Left renal cortex interstitium (tissue), 4 donors: ENCODE measurements at regions not wholly inside any gene's neighbourhood (a gene's known extent, or its start where the extent isn't known, plus 50 kb on each side); places are given as distances from the start of the nearest gene placed in this dataset.

Experiments used
- DNase-seq, 4 donors: peaks; one replicate each; pipeline ENCODE4 v3.0.0-alpha.2; 2013; ENCODE audit warnings: low read depth in 4 of 4, low spot score in 2 of 4, missing footprints in 1 of 4

DNA sequence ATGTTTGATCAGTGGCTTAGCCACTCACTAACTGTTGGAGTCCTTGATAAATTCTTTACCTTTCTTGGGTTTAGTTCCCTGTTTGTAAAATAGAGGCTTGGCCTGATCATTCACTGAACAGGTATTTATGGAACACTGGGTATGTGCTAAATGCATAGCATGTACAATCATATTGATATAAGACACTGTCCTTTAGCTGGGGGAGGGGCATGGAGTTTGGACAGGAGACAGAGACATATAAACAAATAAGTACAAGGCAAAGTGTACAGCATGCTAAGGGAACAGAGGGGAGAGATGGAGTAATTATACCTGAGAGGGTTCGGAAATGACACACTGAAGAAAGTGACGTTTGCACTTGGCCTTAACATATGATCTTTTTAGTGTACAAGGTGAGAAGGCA, 124.3 kb upstream of the CACNA1E start:
- no peak for DNase-seq

DNA sequence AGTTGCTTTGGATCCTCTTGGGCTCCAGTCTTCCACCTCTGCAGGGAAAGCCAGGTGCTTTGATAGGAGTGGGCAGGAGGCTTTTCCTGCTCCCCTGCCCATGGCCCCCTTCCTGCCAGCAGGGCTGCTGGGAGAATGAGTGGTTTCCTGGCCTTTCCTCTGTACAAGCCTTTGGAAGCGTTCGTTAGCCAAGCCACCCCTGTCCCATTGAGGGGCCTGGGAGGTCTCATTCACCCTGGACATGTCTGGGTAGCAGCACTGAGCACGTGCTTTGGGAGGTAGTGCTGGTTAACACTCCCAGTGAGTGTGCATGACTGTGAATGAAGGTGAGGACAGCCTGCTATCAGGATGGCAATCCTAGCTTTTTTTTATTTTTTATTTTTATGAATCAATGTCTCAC, 118.5 kb upstream of the CACNA1E start:
- no peak for DNase-seq

DNA sequence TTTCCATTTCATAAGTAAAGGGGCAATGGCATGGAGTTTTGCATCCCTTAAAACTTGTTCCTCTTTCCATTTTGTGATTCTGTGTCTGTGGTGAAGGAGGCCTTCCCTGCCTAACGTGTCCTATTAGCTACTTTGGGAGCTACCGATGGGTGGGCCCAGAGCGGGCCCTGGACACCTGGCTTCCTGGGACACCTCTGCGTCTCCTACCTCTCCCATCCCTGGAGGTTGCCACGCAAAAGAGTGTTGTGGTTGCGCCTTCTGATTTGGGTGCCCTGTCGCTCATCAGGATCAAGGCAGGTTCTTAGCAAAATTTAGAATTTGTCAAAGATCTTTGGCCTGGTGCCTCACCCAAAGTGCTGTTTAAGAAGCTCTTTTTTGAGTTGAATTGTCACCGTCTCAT, 116.4 kb upstream of the CACNA1E start:
- DNase-seq, result no peak

DNA sequence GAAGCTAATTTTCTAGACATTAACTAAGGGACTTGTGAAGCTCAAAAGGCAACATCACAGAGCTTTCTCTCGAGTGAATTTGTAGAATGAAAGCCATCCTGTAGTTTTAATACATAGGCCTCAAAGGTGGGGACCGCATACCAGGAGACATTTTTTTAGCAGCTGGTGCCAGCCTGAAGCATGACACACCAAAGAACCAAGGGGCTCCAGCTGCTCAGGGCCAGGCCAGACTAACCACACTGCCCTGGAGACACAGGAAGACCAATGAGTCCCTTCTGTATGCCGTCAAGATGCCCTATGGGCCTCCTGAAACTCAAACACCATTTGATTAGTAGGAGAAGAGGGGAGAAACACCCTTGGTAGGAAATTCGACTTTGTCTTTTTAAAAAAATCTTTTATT, 113.9 kb upstream of the CACNA1E start:
- DNase-seq, result no peak

DNA sequence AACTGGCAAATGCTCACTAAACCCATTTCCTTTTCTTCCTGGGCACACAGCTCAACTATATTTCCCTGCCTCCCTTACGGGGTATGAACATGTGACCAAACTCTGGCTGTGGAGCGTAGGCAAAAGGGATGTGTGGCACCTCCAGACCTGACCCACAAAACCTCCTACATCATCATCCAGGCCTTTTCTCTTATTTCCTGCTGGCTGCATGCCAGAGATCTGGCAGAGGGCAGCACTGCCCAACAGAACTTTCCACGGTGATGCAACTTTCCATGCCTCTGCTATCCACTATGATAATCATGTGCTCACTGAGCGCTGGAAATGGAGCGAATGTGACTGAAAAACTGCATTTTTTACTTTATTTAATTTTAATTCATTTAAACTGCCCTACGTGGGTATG, 99.6 kb upstream of the CACNA1E start:
- DNase-seq, result no peak

DNA sequence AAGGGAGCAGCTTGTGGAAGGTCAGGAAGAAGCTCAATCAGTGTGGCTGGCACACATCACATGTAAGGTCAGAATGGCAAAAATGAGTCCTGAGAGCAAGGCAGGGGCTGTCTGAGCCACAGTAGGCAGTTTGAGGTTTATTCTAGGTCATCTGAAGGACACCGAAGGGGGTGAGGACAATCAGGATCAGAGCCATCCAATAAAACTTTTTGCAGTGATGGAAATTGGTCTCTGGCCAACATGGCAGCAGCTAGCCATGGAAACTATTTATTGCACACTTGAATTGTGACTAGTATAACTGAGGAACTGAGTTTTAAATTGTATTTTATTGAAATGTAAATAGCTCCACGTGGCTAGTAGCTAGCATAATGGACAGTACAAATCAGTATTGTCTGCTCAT, 97.0 kb upstream of the CACNA1E start:
- DNase-seq, result no peak

DNA sequence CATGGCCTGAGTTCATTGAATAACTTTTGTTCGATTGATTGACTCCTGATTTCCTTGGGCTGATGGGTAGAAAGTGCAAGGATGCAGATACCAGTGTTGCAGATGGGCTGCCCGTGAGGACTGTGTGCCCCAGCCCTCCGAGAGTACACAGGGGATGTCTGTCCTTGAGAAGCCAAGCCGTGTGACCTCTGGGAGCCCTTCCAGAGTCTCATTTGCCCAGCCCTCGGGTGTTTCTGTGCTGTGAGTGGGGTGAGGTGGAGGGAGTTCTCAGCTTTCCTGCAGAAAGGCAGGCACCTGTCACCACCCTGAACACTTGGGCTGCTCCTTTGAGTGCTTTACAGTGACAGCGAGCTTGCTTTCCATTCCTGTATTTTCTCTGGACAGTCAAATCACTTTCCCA, 96.4 kb upstream of the CACNA1E start:
- no peak for DNase-seq

DNA sequence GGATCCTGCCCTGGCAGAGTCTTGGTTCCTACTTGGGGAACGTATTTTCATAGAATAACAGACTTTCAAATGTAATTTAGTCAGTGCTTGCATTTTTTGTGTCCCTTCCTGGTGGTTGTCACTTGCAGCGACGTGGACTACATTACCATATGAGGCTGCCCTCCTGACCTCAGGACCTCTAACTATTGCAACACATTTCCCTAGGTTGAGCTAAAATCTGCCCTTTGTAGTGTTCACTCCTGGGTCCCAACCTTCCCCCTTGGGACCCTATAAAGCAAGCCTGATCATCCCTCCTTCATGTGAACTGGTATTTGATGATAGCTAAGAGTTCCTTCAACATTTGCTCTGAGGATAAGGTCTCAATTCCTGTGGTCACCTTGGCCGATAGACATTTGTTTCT, 95.6 kb upstream of the CACNA1E start:
- DNase-seq, result no peak

DNA sequence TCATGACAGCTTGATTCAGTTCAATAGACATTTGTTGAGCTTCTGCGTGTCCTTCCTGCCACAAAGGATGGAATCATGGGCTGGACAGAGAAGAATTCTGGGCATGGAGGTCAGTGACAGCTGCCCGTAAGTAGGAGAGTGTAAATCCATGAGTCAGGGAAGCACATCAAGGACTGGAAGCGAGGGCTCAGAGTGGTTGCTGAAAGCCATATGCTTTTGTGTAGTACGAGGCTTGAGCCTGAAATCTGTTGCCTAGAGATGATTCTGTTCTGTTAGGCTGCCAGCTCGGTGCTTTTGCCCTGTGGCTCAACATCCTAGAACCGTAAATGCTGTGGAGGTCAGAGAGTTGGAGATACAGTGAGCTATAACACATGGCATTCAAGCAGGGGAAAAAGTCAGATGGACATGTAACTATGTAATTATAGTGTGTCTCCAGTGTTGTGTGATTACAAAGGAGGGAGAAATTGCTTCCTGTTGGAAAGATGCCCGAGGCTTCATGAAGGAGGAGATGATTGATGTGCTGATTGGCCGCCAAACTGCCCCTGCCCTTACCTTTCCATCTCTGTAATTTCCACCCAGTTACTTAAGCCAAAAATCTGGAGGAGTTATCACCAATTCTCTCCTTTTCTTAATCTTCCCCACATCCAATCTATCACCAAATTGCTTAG, 92.8 kb upstream of the CACNA1E start:
- DNase-seq, result peak in 1 of 4 donors; percentile 2

DNA sequence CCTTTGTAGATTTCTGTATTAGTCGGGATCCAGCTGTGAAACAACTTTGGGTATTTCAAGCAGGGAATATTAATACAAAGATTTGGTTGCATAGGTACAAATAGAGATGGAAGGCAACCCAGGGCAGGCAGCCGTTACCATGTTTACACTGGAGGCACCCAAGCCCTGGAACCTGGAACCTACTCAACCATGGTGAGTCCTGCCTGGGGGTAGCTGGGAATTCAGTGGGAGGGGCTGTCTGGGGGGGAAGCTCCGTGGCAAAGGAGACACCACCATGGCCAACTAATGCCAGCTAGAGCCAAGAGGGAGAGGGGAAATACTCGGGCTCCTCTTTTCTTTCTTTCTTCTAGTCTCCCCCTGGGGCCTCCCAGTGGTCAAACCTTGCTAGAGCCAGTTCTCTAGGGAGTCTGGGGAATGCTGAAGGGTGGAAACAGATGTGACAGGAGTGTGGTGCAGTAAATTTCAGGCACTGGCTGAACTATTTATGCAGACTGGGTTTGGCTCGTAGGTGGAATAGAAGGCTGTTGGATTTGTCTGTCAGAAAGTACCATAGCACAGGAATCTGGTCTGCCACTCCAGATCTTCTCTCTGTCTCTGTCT, 91.9 kb upstream of the CACNA1E start:
- DNase-seq, result peak in 1 of 4 donors; percentile 2

DNA sequence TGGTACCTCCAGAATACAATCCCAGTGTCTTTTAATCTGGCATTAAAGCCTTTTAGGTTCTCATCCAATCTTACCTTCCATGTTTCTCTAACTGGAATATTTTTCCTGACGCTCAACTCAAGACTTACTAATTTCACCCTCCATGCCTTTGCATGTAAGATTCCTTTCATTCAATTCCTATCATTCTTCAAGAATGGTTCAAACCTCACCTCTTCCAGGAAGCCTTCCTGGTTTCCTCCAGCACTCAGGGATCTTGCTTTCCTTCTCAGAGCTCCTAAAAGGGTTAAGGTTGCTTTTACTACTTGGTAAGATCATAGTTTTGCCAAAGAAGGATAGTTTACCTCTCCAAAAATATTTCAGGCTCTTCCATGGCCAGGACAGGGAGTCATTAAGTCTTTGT, 91.2 kb upstream of the CACNA1E start:
- no peak for DNase-seq

DNA sequence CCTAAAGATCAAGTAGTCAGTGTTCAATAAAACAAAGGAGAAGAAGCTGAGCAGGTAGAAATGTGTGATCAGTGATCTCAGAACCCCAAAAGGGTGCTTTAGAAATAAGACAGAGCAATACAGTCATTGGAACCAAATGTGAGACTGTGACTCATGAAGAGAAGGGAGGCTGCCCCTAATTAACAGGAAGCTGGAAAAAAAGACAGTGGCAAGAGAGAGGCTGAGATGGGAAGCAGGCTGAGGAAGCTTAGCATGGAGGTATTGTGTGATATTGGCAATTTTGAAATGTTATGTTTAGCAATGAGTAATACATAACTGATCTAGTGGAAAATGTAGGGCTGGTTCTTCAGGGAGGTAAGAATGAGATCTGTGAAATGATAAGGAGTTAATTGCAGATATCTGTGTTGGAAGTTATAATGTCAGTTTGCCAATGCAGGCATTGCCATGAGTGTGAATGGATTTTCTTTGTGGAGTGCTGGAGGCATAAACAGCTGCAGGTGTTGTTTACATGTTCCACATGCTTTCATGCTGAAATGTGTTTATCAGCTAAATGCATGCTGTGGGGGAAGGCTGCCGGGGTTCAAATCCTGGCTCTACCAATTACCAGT, 90.6 kb upstream of the CACNA1E start:
- DNase-seq, result no peak

DNA sequence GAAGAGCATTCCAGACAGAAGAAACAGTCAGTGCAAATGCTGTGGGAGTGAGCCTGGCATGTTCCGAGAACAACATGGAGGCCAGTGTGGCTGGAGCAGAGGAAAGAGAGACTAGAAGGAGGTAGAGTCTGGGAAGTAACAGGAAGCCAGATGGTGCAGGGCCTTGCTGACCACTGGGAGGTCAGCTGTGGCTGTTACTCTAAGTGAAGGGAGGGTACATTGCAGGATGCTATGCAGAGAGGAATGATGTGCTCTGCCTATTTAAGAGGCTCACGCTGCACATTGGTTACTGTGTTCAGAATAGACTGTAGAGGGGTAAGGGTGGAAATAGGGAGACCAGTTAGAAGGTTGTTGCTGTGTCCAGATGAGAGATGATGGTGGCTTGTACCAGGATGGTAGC, 88.6 kb upstream of the CACNA1E start:
- no peak for DNase-seq

DNA sequence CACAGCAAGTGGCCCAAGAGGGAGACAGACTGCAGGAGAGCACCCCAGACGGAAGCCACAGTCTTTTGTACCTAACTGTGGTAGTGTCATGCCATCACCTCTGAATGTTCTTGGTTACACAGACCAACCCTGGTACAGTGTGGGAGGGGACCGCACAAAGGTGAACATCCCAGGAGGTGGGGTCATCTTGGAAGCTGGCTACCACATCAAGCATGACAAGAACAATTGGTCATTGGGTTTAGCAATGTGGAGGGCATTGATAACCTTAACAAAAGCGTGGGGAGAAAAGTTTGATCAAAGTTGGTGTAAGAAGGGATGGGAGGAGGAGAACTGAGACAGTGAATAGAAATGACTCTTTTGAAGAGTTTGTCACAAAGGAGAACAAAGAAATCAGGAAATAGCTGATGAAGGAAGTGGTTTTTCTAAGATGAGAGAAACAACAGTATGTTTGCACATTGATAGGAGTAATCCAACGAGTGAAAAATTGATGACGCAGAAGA, 87.1 kb upstream of the CACNA1E start:
- DNase-seq, result no peak

DNA sequence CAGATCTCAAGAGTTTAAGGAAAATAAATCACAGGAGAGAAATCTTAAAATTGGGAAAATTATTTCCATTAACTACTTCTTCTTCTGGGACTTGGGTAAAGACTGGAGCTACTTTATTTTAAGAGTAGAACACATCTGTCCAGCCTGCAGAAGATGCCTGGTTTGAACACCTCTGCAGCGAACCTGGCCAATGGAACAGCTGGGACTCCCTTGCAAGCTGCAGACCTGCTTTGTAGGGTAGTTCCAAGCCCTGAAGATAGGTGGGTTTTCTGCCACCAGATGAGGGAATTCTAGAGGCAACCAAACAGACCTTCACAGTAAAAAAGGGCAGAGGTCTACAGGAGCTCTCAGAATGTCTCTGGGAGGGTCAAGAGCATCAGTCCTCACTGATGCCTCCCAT, 86.5 kb upstream of the CACNA1E start:
- DNase-seq, result no peak

DNA sequence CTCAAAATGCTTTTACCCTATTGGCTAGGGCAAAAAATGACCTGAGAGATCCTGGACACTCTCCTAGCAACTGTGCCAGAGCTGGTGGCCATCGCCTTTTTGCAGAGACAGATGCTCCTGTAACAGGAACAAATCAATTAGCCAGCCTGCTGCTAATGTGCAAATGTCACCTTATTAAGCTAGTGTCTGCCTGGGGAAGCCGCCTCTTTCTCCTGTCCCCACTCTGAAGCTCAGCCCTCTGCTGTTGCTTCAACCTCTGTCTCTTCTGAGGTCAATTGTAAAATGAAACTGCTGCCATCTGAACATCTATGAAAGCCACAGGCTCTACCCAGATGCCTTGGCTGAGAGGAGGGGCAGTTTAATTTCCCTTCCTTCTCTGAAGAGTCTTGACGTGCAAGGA, 85.5 kb upstream of the CACNA1E start:
- DNase-seq, result peak in 1 of 4 donors; percentile 2

DNA sequence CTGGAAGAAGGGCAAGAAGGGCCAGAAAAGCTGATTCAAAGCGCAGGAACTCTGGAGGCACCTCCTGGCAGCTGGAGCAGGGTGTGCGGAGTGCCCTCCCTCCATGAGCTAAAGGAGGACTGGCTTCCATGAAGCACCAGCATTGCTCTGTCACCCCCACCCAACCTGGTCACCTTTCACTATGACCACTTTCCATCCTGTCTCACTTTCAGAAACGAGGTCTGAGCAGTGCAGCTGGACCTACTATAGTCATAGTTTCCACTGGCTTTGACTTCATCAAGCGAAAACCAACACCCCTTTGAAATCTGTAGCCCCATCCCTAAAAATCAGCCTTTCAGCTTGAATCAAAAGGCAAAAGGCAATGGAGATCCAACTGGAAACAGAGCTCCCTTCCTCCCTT, 84.8 kb upstream of the CACNA1E start:
- no peak for DNase-seq

DNA sequence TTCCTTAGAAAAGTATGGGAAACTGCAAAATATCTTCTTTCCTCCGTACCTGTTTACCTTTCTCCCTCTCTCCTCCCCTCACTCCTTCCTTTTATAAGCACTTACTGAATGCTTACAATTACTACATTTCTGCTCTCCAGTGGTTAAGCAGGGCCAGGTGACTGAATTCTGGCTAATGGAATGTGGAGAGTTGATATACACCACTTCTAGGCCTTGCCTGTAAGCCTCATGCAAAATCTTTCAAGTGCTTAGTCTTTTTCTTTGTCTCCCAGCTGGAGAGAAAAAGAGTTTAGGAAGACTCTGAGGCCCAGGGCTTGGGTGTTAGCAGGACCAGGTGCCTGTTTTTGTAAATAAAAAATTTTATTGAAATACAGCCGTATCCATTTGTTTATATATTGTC, 77.7 kb upstream of the CACNA1E start:
- DNase-seq, result no peak

DNA sequence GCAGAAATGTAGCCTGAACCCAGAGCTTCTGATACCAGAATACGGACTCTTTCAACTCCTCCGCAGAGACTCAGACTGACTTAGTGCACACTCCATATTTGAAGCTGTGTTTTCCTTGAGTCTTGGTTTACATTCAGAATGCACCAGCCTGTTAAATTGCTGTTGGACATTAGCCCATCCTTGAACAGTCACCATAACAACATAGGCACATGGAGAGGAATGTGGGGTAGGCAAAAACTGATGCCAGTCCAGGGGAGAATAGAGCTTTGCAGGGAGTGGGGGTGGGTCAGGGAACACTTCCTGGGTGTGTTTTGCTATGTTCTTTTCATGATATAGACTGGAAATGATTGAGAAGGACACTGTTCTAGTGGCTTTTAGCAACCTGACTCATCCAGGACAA, 76.3 kb upstream of the CACNA1E start:
- no peak for DNase-seq

DNA sequence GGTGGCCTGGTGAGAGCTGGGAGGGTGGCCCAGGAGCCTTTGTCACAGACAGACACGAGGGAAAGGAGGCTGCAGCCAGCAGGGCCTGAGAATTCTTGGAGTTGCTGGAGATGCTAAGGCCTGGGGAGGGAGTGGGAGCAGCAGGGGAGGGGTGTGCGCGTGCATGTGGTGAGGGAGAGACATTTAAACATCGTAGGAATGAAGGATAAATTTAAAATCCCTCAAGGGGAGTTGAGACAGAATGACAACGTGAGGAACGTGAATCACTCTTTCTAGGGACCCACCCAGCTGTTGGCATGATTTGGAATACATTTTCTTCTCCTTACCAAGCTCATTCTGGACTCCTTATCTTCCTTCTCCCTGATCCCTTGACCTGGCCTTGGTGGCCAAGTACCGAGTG, 73.3 kb upstream of the CACNA1E start:
- DNase-seq, result no peak

DNA sequence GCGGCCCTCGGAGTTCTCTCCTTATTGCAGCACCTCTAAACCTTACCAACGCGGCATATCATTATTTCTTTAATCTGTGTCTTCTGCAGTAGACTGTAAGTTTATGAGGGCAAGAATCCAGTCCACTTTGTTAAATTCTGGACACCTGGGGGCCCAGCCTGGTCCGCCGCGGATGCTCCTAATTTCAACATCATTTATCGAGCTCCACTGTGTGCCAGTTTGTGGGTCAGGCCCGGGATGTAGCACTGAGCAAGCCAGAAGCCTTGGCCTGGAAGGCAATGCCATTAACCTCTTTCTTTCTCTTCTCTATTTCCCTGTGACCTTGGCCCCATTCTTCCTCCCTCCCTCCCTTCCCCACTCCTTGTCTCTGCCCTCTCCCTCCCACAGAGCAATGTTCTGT, 70.6 kb upstream of the CACNA1E start:
- no peak for DNase-seq

DNA sequence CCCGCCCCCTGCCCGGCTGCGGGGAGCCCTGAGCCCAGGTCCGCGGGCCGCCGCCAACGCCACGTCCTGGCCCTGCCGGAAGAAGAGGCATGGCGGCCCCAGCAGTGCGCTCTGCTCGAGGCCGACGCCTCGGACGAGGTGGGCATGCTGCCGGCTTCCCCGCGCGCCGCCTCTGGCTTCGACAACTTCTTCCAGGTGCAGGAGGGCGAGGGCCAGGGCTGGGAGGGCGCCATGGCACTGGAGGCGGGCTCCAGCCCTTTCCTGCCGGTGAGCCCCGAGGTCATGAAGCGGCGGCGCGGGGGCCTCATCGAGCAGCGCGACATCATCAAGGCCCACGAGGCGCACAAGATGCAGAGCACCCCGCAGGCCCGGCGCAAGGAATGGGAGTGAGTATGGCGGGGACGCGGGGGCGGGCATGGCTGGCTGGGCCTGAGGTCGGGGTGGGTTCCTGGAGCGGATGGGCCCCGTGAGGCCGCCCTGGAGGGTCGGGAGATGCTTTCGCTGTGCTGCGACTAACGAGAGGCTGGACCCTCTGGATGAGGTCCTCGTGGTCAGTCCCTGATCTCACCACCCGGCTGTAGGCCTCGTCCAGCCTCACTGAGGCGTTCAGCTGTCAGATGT, 70.0 kb upstream of the CACNA1E start:
- no peak for DNase-seq
